ENCODE measurements at regions not wholly inside any gene's neighbourhood (a gene's known extent, or its start where the extent isn't known, plus 50 kb on each side); places are given as distances from the start of the nearest gene placed in this dataset.
"Not testable (repeated sequence)": the region's sequence is repeated elsewhere in the genome, so short reads cannot be mapped to it uniquely, and the experiment has no call there.

GRCh38 chr12:87671757-87672156 is 357.4 kb downstream of the C12orf50 start:
- no peak for DNase-seq

DNA sequence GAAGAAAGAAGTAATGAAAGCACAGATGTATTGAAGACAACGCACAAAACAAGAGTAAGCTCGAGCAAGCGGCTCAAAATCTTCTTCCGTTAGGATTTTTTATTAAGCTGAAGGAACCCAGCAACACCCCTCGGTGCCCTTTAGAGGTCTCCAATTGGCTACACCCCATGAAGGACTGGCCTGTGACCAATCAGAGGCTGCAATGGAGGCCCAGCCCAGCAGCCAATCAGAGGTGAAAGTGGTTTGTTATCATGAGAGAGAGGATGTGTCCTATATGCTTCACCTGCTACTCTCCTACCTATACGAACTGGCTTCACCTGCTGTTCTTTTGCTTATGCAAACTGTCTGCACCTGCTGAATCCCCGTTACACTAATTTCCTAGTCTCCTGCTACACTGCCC is 358.8 kb downstream of the C12orf50 start:
- DNase-seq: no peak

DNA sequence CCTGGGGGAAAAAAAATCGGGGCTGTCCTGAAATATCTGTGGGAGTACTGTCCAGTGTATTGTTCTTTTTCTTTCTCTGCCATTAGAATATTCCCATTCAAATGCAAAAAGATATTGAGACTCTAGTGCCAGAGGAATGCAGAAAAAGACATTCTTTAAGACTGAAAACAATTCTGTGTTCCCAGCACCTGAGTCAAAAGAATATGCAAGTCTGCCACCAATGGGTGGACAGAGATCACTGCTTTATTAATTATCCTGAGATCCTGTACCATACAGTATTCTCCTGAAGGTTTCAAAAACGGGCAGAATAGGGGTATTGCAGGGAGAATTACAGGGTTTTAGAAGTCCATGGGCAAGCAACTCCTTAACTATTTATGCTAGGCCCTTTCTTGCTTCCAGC is 361.8 kb downstream of the C12orf50 start:
- DNase-seq: no peak

DNA sequence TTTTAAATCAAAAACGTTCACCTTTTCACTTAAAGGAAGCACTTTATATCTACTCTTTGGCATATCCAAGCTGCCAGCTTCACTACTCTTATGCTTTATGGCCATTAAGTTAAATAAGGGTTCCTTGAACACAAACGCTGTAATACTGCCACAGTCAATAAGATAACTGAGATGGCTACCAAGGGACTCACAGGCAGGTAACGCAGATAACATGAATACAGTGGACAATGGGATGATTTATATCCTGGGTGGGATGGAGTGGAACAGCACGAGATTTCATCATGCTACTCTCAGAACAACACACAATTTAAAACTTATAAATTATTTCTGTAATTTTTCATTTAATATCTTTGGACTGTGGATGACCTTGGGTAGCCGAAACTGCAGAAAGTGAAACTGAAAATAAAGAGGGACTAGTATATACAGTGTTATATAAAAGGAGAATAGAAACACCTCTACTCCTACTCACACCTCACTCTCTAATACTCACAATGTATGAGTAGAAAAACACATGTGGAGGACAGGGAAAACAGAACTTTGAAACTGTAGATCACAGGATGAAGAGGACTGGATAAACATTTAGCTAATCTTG is 367.3 kb downstream of the C12orf50 start:
- DNase-seq: no peak

GRCh38 chr12:87660987-87661774 is 368.0 kb downstream of the C12orf50 start:
- DNase-seq: no peak

DNA sequence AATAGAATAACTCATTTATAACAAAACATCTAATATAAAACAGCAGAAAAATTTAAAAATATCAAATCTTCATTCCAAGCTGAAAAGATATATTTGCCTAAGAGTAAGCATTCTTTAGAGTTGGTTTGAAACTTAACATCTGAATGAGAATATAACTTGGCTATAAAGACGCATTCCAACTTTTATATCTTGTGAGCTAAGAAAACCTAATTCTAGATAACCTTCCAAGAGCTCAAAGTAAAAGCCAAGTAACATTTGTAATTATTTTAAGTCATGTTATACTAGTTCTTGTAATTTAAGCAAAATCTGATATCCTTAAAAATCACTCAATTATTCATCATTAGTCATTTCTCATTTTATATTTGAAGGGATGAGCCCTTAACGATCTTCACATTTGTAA is 368.9 kb downstream of the C12orf50 start:
- no peak for DNase-seq

GRCh38 chr12:87656311-87656710 is 372.9 kb downstream of the C12orf50 start:
- DNase-seq: no peak

DNA sequence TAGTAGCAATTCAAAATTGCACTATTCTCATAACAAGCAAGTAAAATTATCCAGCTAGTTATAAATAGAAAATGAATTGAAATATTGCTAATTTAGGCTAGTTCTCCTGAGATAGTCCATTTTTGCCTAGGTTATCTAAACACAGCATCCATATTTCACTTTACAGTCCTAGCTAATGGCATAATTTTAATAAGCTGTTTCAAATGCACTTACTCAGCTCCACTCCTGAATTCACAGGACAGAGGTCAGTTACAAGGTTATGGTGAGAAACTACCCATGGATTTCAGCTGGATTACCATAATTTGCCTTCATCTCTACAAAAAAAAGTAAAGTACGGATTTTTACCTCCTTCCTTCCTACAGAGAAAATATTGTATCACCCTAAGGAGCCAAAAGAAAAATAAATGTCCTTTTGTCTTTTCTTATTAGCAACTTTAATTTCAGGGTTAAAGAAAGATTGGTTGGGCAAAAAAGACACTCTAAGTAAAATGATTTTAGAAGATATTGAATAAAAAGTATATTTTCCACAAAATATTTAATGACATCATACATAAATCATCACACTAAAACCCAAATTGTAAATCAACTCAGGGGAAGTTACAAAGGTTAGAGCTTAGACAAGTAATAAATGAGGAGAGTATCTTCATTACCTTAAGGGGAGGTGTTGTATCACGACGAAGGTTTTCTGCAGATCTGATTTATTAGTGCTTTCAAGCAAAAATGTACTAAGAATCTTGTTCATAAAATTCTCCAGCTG is 377.4 kb downstream of the C12orf50 start:
- no peak for DNase-seq

- DNase-seq: no peak
Measured at GRCh38 chr12:87642245-87642644, 387.0 kb downstream of the C12orf50 start.

DNA sequence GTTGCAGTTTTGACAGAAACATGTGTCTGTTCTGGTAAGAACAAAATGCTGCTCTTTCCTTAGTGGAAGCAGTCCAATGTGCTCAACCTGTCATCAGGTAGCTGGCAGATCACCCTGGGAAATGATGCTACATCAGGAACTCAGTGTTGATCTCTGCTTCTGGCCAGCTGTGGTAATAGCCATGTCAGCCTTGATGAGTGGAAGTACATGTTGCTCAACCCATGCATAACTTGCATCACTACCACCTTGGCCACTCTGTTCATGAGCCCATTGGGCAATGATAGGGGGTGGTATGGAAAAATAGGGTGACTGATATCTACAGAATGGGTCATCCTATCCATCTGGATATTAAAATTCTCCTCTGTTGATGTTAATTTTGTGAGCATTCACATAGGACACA is 411.0 kb downstream of the C12orf50 start:
- DNase-seq: no peak

DNA sequence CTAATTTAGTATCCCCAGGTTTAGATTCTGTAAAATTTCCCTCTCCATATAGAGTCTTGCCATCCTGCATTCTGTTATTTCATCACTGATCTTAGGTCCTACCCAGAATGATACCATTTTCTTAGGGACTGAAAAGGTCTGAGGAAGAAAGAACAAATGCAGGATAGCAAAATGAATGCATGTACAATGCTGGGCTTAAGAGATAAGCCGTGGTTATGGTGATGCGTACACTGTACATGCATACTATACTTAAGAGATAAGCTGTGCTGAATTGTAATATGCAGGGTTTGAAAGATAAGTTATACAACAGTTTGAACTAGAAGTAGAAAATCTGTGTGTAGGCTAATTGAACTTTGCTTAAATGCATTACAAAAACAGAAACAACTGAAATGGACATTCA is 416.2 kb downstream of the C12orf50 start:
- no peak for DNase-seq

- no peak for DNase-seq
Measured at GRCh38 chr12:87608321-87608720, 420.9 kb downstream of the C12orf50 start.

DNA sequence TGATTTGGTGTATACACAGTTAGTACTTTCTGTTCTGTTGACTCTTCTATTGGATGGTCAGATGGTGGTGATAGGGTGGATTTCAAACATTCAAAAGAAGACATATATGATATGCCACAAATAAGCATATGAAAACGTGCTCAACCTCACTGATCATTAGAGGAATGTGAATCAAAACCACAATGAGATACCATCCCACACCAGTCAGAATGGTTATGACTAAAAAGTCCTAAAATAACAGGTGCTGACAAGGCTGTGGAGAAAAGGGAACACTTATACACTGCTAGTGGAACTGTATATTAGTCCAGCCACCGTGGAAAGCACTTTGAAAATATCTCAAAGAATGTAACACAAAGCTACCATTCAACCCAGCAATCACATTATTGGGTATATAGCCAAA is 425.5 kb downstream of the C12orf50 start:
- DNase-seq: no peak

- DNase-seq: no peak
Measured at GRCh38 chr12:87599459-87599858, 429.7 kb downstream of the C12orf50 start.

DNA sequence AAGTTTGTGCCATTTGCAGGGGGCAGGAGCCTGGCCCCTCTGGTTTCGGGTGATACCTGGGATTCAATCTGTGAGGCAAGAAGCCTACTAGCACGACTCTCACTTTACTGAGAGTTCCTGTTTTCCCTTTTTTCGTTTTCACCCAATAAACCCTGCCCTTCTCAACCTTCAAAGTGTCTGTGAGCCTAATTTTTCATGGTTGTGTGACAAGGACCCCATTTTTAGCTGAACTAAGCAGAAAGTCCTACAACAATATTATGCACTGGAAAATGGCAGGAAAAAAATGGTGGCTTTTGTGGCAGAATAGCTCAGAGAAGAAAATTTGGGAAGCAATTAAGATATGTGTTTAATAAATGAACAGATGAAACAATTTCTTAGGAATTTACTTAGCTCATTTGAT is 432.1 kb downstream of the C12orf50 start:
- no peak for DNase-seq

DNA sequence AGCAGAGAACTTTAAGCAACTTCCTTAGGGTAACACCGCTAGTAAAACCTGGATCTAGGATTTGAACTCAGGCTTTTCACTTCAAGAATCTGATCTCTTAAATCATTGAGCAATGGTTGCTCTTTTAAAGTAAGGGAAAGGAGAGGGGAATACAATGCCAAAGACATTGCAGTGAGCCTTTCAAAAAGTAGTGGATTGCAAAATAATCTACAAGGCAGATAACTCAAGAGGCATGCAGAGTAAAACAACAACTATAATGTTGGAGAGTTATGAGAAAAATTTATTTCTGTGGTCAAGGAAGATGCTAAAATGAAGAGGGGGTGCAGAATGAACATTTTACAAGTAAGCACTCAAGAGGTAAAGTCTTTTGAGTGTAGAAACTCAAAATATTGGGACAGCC is 432.6 kb downstream of the C12orf50 start:
- DNase-seq: no peak

GRCh38 chr12:87596134-87596533 is 433.1 kb downstream of the C12orf50 start:
- DNase-seq: no peak

DNA sequence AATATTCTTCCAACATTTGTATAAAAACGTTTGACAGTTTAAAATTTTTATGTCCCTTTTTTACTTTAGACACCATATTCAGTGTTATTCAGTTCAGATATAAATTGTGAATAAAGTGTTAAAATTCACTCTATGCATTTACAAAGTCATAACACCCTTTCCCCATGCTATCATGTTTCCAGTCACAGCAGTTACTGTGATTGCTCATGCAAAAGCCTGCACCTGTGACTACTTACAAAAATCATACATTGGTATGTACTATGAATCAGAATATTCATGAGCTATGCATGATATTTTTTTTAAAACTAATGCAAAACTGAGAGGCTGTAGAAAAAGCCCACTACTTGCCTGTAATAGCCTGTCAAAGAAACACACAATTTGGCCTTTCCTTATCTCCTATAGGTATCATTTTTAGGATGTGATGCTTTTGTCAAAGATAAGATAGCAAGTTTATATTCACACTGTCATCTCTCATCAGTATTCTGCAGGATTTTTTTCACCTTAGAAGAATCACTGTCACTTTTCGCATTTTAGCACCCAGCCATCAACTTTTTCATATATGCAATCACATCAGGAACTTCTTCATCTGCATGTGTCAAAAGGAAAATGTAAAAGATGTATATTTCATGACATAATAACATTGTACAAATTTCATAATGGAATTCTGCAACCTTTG is 443.2 kb downstream of the C12orf50 start:
- DNase-seq: no peak

DNA sequence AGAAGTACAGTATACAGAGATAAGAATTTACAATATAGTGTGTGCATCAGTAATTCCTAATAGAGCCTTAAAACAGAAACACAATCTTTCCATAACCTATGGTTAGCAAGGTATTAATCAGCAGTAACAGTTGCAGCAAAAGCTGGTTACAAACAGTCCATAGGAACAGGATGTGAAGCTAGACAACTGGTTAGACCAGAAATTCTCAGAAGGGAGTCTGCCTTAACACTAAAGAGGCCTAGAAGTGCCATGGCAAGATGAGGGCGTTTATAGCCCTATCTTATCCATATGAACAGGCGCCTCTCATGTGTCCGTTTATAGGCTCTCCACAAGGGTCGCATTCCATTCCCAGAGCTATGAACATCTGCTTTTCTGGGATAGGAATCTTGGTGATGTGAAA is 450.1 kb downstream of the C12orf50 start:
- not testable (repeated sequence) for DNase-seq

GRCh38 chr12:87575906-87576305 is 453.3 kb downstream of the C12orf50 start:
- no peak for DNase-seq

GRCh38 chr12:87566918-87567317 is 462.3 kb downstream of the C12orf50 start:
- not testable (repeated sequence) for DNase-seq

DNA sequence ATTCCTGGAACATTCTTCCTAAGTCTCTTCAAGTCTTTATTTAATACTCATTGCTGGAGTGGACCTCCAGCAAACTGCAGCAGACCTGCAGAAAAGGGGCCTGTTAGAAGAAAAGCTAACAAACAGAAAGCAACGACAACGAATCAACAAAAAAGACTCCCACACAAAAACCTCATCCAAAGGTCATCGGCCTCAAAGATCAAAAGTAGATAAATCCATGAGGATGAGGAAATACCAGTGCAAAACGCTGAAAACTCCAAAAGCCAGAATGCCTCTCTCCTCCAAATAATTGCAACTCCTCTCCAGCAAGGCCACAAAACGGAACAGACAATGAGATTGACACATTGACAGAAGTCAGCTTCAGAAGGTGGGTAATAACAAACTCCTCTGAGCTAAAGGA is 472.2 kb downstream of the C12orf50 start:
- DNase-seq: no peak

GRCh38 chr12:87531213-87531612 is 498.0 kb downstream of the C12orf50 start:
- not testable (repeated sequence) for DNase-seq
